Epithelial cell of prostate (primary cell): ENCODE measurements at regions not wholly inside any gene's neighbourhood (a gene's known extent, or its start where the extent isn't known, plus 50 kb on each side); places are given as distances from the start of the nearest gene placed in this dataset.
"Not testable (repeated sequence)": the region's sequence is repeated elsewhere in the genome, so short reads cannot be mapped to it uniquely, and the experiment has no call there.

Experiments
- DNase-seq: peaks from one replicate; pipeline ENCODE4 v3.0.0-alpha.2; 2011; ENCODE audit warnings: low read depth, low spot score
- H3K27ac ChIP-seq: fragments of 450-650 bp; 2 replicates; pipeline ENCODE4 v1.5.1; 2017; ENCODE audit warnings: mild to moderate bottlenecking

- DNase-seq = no peak
- H3K27ac ChIP-seq = no peak overlapping the region
Measured at GRCh38 chr3:164779816-164780215, 298.5 kb downstream of the SI start.

GRCh38 chr3:164752812-164753211, 325.5 kb downstream of the SI start:
- no peak for DNase-seq
- H3K27ac ChIP-seq = no peak overlapping the region

- no peak for DNase-seq
- no peak overlapping the region for H3K27ac ChIP-seq
Measured at GRCh38 chr3:164748626-164749025, 329.7 kb downstream of the SI start.

GRCh38 chr3:164741869-164742268, 336.4 kb downstream of the SI start:
- no peak overlapping the region for H3K27ac ChIP-seq
- DNase-seq = no peak

- H3K27ac ChIP-seq = no peak overlapping the region
- no peak for DNase-seq
Measured at GRCh38 chr3:164737174-164737573, 341.1 kb downstream of the SI start.

GRCh38 chr3:164732166-164732565, 346.1 kb downstream of the SI start:
- DNase-seq = no peak
- H3K27ac ChIP-seq = no peak overlapping the region

- no peak for DNase-seq
Measured at GRCh38 chr3:164730815-164731360, 347.4 kb downstream of the SI start.

GRCh38 chr3:164723396-164723795, 354.9 kb downstream of the SI start:
- H3K27ac ChIP-seq = no peak overlapping the region
- no peak for DNase-seq

More at GRCh38 chr3:164730815-164731360, 347.4 kb downstream of the SI start:
- no peak overlapping the region for H3K27ac ChIP-seq

GRCh38 chr3:164702808-164703207, 375.5 kb downstream of the SI start:
- DNase-seq, H3K27ac ChIP-seq: not testable (repeated sequence)

- DNase-seq = no peak
- no peak overlapping the region for H3K27ac ChIP-seq
Measured at GRCh38 chr3:164687902-164688301, 390.4 kb downstream of the SI start.

GRCh38 chr3:164687211-164687610, 391.1 kb downstream of the SI start:
- H3K27ac ChIP-seq = no peak overlapping the region
- DNase-seq = no peak

GRCh38 chr3:164683489-164683888, 394.8 kb downstream of the SI start:
- DNase-seq = no peak
- H3K27ac ChIP-seq = no peak overlapping the region

- H3K27ac ChIP-seq = no peak overlapping the region
Measured at GRCh38 chr3:164679245-164679644, 399.1 kb downstream of the SI start.

GRCh38 chr3:164677317-164677716, 401.0 kb downstream of the SI start:
- no peak overlapping the region for H3K27ac ChIP-seq
- no peak for DNase-seq

More at GRCh38 chr3:164679245-164679644, 399.1 kb downstream of the SI start:
- DNase-seq = no peak

GRCh38 chr3:164673738-164674137, 404.6 kb downstream of the SI start:
- DNase-seq = no peak
- H3K27ac ChIP-seq = no peak overlapping the region

GRCh38 chr3:164658125-164658524, 420.2 kb downstream of the SI start:
- no peak overlapping the region for H3K27ac ChIP-seq
- DNase-seq = no peak

- DNase-seq = no peak
Measured at GRCh38 chr3:164657631-164658030, 420.7 kb downstream of the SI start.

GRCh38 chr3:164655462-164655861, 422.8 kb downstream of the SI start:
- no peak for DNase-seq
- no peak overlapping the region for H3K27ac ChIP-seq

More at GRCh38 chr3:164657631-164658030, 420.7 kb downstream of the SI start:
- no peak overlapping the region for H3K27ac ChIP-seq

GRCh38 chr3:164641071-164641470, 437.2 kb downstream of the SI start:
- DNase-seq = no peak
- no peak overlapping the region for H3K27ac ChIP-seq

- no peak for DNase-seq
- H3K27ac ChIP-seq = no peak overlapping the region
Measured at GRCh38 chr3:164640591-164640990, 437.7 kb downstream of the SI start.

- no peak overlapping the region for H3K27ac ChIP-seq
- DNase-seq = no peak
Measured at GRCh38 chr3:164620956-164621355, 457.3 kb downstream of the SI start.

GRCh38 chr3:164620423-164620822, 457.9 kb downstream of the SI start:
- DNase-seq = no peak

GRCh38 chr3:164612751-164613150, 465.5 kb downstream of the SI start:
- DNase-seq = no peak
- no peak overlapping the region for H3K27ac ChIP-seq

More at GRCh38 chr3:164620423-164620822, 457.9 kb downstream of the SI start:
- H3K27ac ChIP-seq = no peak overlapping the region
